ENCODE measurements at regions not wholly inside any gene's neighbourhood (a gene's known extent, or its start where the extent isn't known, plus 50 kb on each side); places are given as distances from the start of the nearest gene placed in this dataset.
"Not testable (repeated sequence)": the region's sequence is repeated elsewhere in the genome, so short reads cannot be mapped to it uniquely, and the experiment has no call there.

DNA sequence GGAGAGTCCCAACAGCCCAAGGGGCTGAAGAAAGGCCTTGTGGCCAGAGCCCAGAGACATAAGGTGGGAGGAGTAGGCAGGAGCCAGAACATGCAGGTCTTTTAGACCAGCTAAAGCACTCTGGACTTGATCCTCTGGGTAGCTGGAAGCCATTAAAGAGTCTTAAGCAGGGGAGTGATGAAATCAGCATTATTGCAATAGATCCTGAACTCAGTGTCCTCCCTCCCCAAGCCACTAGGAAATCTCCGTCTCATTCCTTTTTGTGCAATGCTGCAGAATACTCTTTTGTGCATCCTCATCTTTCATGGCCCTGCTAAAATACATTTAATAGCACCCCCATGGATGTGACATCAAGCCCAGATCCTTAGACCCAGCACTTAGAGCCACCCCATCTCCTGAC is 58.6 kb upstream of the ZCCHC2 start:
- Mint-ChIP-seq H3K36me3 (peaks cover 0 to 6% of the 10 kb centered on the region in 2 donors), H3K27ac (no peak overlapping the region), H3K9me3 (peaks cover 10 to 24% of the 10 kb centered on the region in 2 donors)
- ATAC-seq, result no peak
- DNase-seq (ENCODE audit: low spot score in 2 of 2), result no peak

DNA sequence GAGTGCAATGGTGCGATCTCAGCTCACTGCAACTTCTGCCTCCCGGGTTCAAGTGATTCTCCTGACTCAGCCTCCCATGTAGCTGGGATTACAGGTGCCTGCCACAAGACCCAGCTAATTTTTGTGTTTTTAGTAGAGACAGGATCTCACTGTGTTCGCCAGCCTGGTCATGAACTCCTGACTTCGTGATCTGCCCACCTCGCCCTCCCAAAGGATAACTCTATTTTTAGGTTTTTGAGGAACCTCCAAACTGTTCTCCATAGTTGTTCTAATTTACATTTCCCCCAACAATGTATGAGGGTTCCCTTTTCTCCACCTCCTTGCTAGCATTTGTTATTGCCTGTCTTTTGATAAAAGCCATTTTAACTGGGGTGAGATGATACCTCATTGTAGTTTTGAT is 53.7 kb upstream of the ZCCHC2 start:
- not testable (repeated sequence) for H3K27ac Mint-ChIP-seq; DNase-seq (ENCODE audit: low spot score in 2 of 2); ATAC-seq
- Mint-ChIP-seq H3K36me3 (peaks cover 24 to 30% of the 10 kb centered on the region in 2 donors), H3K9me3 (peaks cover 34 to 52% of the 10 kb centered on the region in 2 donors)
